HG03097 (cell line): ENCODE measurements at regions not wholly inside any gene's neighbourhood (a gene's known extent, or its start where the extent isn't known, plus 50 kb on each side); places are given as distances from the start of the nearest gene placed in this dataset.
"Not testable (repeated sequence)": the region's sequence is repeated elsewhere in the genome, so short reads cannot be mapped to it uniquely, and the experiment has no call there.

Source experiments
- ATAC-seq: cut with Tn5 transposase; IDR thresholded peaks from one replicate; pipeline ENCODE4 v1.9.1; 2021; ENCODE audit not compliant: unreplicated experiment, low FRiP score

- not testable (repeated sequence) for ATAC-seq
These were observed 141.7 kb downstream of the SPATA31A6 start for GRCh38 chr9:42325142-42325541.

GRCh38 chr9:42325561-42325960 lies 142.1 kb downstream of the SPATA31A6 start:
- ATAC-seq: not testable (repeated sequence)

- ATAC-seq: not testable (repeated sequence)
These were observed 143.0 kb downstream of the SPATA31A6 start for GRCh38 chr9:42326482-42326881.

- not testable (repeated sequence) for ATAC-seq
These were observed 151.9 kb downstream of the SPATA31A6 start for GRCh38 chr9:42335342-42335741.

GRCh38 chr9:42335984-42336657 lies 152.7 kb downstream of the SPATA31A6 start:
- not testable (repeated sequence) for ATAC-seq

- not testable (repeated sequence) for ATAC-seq
These were observed 154.8 kb downstream of the SPATA31A6 start for GRCh38 chr9:42338275-42338674.

- ATAC-seq: not testable (repeated sequence)
These were observed 156.4 kb downstream of the SPATA31A6 start for GRCh38 chr9:42339671-42340434.

GRCh38 chr9:42340435-42340723 lies 156.9 kb downstream of the SPATA31A6 start:
- not testable (repeated sequence) for ATAC-seq

GRCh38 chr9:42341860-42342259 lies 158.4 kb downstream of the SPATA31A6 start:
- ATAC-seq: not testable (repeated sequence)

- not testable (repeated sequence) for ATAC-seq
These were observed 158.8 kb downstream of the SPATA31A6 start for GRCh38 chr9:42342297-42342696.

- not testable (repeated sequence) for ATAC-seq
These were observed 161.0 kb downstream of the SPATA31A6 start for GRCh38 chr9:42344508-42344907.

- not testable (repeated sequence) for ATAC-seq
These were observed 163.5 kb downstream of the SPATA31A6 start for GRCh38 chr9:42346916-42347315.

- not testable (repeated sequence) for ATAC-seq
These were observed 165.7 kb downstream of the SPATA31A6 start for GRCh38 chr9:42349181-42349580.

- ATAC-seq: not testable (repeated sequence)
These were observed 167.0 kb downstream of the SPATA31A6 start for GRCh38 chr9:42350412-42350811.

- not testable (repeated sequence) for ATAC-seq
These were observed 174.3 kb downstream of the SPATA31A6 start for GRCh38 chr9:42357604-42358373.

- ATAC-seq: not testable (repeated sequence)
These were observed 175.3 kb downstream of the SPATA31A6 start for GRCh38 chr9:42358626-42359247.

- ATAC-seq: not testable (repeated sequence)
These were observed 181.2 kb downstream of the SPATA31A6 start for GRCh38 chr9:42364410-42365243.

GRCh38 chr9:42365244-42365945 lies 181.9 kb downstream of the SPATA31A6 start:
- ATAC-seq: peak; percentile 86

- not testable (repeated sequence) for ATAC-seq
These were observed 184.9 kb downstream of the SPATA31A6 start for GRCh38 chr9:42368279-42368881.
